RWPE1 (cell line): ENCODE measurements at regions not wholly inside any gene's neighbourhood (a gene's known extent, or its start where the extent isn't known, plus 50 kb on each side); places are given as distances from the start of the nearest gene placed in this dataset.

ENCODE experiments used
- CTCF ChIA-PET: fragments of 350-600 bp; sonication (Branson Sonifier 250); formaldehyde crosslinking; extraction: SDS; loops from one replicate; lab custom pipeline; 2021; lab: Yijun Ruan, JAX
- POLR2A ChIA-PET: fragments of 400-600 bp; formaldehyde crosslinking; extraction: SDS; loops from one replicate; lab custom pipeline; 2020; ENCODE audit warnings: antibody characterized with exemption; ENCODE audit not compliant: low non-redundant PET; lab: Yijun Ruan, JAX
- DNase-seq: peaks from one replicate; pipeline ENCODE4 v3.0.0; 2012; ENCODE audit warnings: low spot score
- H3K27ac ChIP-seq: fragments of 450-650 bp; 2 replicates; pipeline ENCODE4 v1.5.1; 2017
- TF ChIP-seq, protein P1 (sequence below): fragments of 450-650 bp; conservative IDR thresholded peaks from 2 replicates; pipeline ENCODE4 v1.5.1; 2017; ENCODE audit warnings: low read depth, mild to moderate bottlenecking

DNA sequence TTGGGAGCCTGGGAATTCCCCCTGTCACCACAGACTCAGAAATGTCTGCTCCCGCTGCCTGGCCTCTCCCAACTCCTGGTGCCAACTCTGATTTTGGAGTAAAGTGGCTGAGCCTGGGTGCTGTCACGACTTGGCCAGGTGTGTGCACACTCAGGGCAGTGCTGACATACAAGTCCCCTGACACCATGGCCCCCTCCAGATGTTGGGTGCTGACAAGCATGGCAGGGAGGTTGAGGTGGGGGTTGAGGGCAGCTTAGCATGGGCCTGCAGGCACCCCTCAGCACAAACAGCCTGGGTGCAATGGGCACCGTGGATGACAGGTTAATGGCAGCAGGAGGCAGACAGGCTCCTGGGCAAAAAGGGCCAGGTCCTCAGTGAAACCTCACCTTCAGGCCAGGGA is 511.2 kb downstream of the SQOR start:
- H3K27ac ChIP-seq: no peak overlapping the region
- TF ChIP-seq, protein P1, sequence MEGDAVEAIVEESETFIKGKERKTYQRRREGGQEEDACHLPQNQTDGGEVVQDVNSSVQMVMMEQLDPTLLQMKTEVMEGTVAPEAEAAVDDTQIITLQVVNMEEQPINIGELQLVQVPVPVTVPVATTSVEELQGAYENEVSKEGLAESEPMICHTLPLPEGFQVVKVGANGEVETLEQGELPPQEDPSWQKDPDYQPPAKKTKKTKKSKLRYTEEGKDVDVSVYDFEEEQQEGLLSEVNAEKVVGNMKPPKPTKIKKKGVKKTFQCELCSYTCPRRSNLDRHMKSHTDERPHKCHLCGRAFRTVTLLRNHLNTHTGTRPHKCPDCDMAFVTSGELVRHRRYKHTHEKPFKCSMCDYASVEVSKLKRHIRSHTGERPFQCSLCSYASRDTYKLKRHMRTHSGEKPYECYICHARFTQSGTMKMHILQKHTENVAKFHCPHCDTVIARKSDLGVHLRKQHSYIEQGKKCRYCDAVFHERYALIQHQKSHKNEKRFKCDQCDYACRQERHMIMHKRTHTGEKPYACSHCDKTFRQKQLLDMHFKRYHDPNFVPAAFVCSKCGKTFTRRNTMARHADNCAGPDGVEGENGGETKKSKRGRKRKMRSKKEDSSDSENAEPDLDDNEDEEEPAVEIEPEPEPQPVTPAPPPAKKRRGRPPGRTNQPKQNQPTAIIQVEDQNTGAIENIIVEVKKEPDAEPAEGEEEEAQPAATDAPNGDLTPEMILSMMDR: no peak
- CTCF ChIA-PET: no interaction called here
- POLR2A ChIA-PET: no interaction called here
- DNase-seq: no peak

DNA sequence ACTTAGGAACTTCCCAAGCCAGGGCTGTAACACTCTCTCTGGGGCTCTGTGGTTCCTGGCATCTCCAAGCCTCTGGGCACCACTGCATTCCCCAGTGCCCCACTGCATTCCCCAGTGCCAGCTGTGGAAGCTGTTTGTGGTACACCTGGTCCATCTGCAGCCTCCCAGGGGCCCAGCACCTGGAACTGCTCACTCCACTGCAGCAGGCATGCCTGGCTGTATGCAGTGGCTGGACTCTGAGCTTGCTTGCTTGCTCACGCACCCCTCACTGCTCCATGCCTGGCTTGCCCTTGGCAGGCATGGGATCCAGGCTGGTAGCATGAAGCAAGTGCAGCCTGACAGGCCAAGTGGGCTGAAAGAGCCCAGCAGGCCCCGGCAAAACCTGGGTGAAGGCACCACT is 512.1 kb downstream of the SQOR start:
- ChIA-PET CTCF (no interaction called here), POLR2A (no interaction called here)
- TF ChIP-seq, protein P1: no peak

DNA sequence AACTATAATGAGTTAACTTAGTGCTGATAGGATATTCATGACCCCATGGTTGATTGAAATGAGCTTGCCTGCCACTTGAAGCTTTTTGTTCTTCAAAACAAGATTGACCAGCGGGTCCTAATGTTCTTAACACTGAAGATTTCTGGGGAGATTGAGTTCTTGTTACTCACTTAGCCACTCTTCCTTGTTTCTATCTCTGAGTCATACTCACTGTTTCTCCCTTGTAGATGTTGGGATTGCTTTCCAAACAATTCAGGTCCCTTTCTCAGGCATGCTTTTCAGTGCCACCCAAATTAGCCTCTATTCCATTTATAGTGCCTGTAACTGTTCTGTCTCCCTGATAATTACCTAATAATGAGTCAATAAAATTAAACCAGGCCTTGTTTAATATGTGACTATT is 517.0 kb downstream of the SQOR start:
- H3K27ac ChIP-seq: no peak overlapping the region
- ChIA-PET CTCF (no interaction called here), POLR2A (no interaction called here)
- no peak for DNase-seq
- TF ChIP-seq, protein P1: no peak

More for the DNA sequence above, 512.1 kb downstream of the SQOR start:
- DNase-seq: no peak
- H3K27ac ChIP-seq: no peak overlapping the region

DNA sequence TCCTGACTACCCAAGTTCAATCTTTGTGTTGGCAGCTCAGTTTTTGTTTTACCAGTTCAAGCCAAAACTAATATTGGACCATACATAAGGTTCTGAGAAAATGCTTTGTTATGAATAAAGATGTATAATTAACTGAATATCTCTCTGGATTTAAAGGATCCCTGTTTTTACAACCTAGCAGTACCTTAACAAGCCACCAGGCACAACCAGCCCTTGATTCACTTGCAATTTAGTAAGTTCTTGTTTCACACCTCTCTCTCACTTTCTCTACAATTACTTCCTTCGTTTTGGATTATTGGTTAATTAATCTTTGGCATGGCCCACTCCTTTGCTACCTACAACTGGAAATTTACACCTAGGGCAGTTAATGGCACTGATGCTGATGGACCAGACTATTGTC is 531.9 kb downstream of the SQOR start:
- ChIA-PET POLR2A (no interaction called here), CTCF (interaction anchor here (1.1 kb wide), 1 partner anchor 14 kb away, joined by 3 read pairs; no protein-coding TSS in a partner anchor)
- H3K27ac ChIP-seq: no peak overlapping the region
- TF ChIP-seq, protein P1: no peak
- no peak for DNase-seq

DNA sequence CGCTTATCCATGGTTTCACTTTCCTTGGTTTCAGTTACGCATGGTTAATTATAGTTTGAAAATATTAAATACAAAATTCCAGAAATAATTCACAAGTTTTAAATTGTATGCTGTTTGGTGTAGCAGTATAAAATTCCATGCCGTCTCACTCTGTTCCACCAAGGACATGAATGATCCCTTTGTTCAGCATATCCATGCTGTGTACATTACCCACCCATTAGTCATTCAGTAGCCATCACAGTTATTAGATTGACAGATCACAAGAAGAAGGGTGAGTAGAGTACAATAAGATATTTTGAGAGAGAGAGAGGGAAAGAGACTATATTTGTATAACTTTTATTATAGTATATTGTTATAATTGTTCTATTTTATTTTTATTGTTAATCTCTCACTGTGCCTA is 535.5 kb downstream of the SQOR start:
- ChIA-PET POLR2A (no interaction called here), CTCF (no interaction called here)
- DNase-seq: no peak
- TF ChIP-seq, protein P1: no peak
- no peak overlapping the region for H3K27ac ChIP-seq

DNA sequence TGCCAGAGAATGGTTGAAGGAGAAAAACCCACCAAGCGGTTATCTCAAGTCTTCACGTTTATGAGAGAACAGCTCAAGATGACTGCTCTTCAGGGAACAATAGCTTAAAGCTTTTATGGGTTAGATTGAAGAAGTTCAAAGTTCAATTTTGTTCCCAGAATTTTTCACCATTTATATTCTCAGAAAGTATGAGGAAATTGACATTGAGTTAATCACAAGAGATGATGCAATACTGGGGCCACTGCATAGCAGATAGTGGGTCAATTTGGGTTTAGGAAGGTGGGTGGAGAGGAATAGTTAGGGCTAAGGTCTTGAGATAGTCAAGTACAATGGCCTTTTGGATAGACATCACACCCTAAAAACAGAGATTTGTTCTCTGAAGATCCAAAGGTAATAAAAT is 539.3 kb downstream of the SQOR start:
- POLR2A ChIA-PET: no interaction called here
- no peak overlapping the region for H3K27ac ChIP-seq
- DNase-seq: no peak
- CTCF ChIA-PET: no interaction called here
- TF ChIP-seq, protein P1: no peak

DNA sequence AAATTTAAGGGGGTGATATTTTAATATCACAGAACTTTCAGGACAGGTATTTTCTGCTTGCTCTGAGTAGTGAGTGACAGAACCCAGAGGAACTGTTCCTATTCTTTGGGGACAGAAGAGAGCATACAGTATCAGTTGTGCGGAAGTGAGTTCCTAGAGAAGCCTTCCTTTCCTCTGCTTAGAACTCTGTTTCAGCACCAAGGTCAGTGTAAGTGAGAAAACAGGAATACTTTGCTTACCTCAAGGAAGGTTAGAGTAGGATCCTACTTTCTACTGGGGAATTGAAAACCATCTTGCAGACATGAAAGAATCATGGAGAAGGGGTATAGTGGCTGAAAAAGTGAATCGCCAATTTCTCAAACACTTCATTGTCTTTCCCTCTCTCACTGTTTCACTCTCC is 542.4 kb downstream of the SQOR start:
- TF ChIP-seq, protein P1: no peak
- DNase-seq: no peak
- H3K27ac ChIP-seq: no peak overlapping the region
- POLR2A ChIA-PET: no interaction called here
- CTCF ChIA-PET: no interaction called here
